Heart left ventricle (tissue), 13 donors: ENCODE measurements at regions not wholly inside any gene's neighbourhood (a gene's known extent, or its start where the extent isn't known, plus 50 kb on each side); places are given as distances from the start of the nearest gene placed in this dataset.

Experiments
- POLR2A ChIP-seq, 2 donors: fragments of 450-650 bp; IDR thresholded peaks; one replicate each; pipeline ENCODE4 v1.6.1; 2017; ENCODE audit warnings: antibody characterized with exemption in 2 of 2, mild to moderate bottlenecking in 2 of 2, moderate library complexity in 2 of 2
- TF ChIP-seq, protein P1 (sequence below), 12 donors: fragments of 200-600 bp; sonication (generic) in 4 of 12; IDR thresholded peaks; one replicate each; pipeline versions ENCODE4 v1.5.0 to v1.8.0; 2018 to 2022; ENCODE audit warnings: antibody characterized with exemption in 12 of 12, mild to moderate bottlenecking in 5 of 12
- donor health status: ischemic (EF 13 %, LVEDD 7.1; RV severe dilation, severe dysfunction).
- donor health status: DM: no; HTN: yes; CAD: no.
- donor health status: DM: no; HTN: no; CAD: no.
- donor health status: ischemic (EF 25% LVEDD 6.9; RV normal size, moderate dysfunction).
- donor health status: ischemic (EF 25% LVEDD 5.7; RV mildly dilated, moderate dysfunction).
- donor health status: ischemic (EF 35%, LVEDD 5.7; RV mildly dilated, moderate dysfunction).
- donor health status: nonischemic (EF 11% LVEDD 7.7; RV severe dilation, severe dysfunction).
- donor health status: DM: yes; HTN: yes; CAD: no.
- donor health status: PGD.
- donor health status: ischemic (EF 29% LVEDD 5.4; RV normal size, mild dysfunction).
- donor health status: nonischemic (EF 23%, LVEDD 6.1; RV moderate dilation, normal function).

DNA sequence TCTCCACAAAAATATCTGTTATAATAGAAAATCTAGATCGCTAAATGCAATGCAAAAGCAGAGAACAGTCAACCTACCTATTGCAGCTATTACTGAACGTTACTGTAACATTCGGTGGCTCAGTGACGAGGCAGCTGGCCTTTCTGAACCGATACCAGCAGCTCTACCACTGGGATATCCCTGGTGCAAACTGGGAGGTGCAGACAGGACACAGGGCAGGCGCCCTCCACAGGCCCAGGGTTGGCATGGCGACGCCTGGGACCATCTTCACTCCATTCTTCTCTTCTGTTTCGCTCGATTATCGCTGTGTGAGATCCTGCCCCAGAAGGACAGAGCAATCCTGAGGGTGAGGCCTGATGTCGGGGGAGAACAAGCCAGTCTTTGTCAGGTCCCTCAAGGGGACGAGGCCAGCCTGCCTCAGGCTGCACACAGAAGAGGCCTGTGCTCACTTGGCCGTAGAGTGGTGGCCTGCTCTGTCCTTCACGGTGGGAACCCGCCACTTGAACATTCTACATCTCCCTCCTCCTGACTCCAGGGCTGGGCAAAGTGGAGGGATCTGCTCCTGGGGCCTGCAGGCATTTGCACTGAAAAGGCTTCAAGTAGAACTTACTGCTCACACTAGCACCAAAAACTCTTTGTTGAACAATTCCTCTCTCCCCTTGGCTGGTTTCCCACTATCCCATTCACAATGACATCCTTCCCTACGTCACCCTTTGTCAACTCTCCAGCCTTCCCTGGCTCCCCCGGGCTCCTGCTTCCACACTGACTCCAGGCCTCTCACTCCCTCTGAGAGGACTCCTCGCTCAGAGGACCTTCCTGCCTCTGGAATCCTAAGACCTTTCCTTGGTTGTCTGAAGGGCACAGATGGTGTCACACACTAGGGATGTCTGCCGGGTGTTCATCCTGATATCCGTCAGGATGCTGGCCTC is 49.7 kb downstream of the CYRIA start:
- TF ChIP-seq, protein P1, sequence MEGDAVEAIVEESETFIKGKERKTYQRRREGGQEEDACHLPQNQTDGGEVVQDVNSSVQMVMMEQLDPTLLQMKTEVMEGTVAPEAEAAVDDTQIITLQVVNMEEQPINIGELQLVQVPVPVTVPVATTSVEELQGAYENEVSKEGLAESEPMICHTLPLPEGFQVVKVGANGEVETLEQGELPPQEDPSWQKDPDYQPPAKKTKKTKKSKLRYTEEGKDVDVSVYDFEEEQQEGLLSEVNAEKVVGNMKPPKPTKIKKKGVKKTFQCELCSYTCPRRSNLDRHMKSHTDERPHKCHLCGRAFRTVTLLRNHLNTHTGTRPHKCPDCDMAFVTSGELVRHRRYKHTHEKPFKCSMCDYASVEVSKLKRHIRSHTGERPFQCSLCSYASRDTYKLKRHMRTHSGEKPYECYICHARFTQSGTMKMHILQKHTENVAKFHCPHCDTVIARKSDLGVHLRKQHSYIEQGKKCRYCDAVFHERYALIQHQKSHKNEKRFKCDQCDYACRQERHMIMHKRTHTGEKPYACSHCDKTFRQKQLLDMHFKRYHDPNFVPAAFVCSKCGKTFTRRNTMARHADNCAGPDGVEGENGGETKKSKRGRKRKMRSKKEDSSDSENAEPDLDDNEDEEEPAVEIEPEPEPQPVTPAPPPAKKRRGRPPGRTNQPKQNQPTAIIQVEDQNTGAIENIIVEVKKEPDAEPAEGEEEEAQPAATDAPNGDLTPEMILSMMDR (IDR thresholded peaks at IDR 0.05): no peak
- TF ChIP-seq POLR2A (IDR thresholded peaks at IDR 0.05): no peak
